Right lobe of liver (tissue), 4 donors: ENCODE measurements at regions not wholly inside any gene's neighbourhood (a gene's known extent, or its start where the extent isn't known, plus 50 kb on each side); places are given as distances from the start of the nearest gene placed in this dataset.

Experiments used
- POLR2A ChIP-seq: fragments of 450-650 bp; IDR thresholded peaks from one replicate; pipeline ENCODE4 v1.6.1; 2017; ENCODE audit warnings: antibody characterized with exemption, mild to moderate bottlenecking
- TF ChIP-seq, protein P1 (sequence below), 4 donors: fragments of 200-600 bp in 3 of 4; fragments of 450-650 bp in 1 of 4; IDR thresholded peaks; one replicate each; pipeline versions ENCODE4 v1.5.1 to v1.8.0; 2016 to 2022; ENCODE audit warnings: antibody characterized with exemption in 4 of 4, mild to moderate bottlenecking in 2 of 4
- donor health status: DM: no; HTN: no; CAD: no.
- donor health status: DM: no; HTN: no; CAD: no.
- donor health status: DM: no; HTN: yes; CAD: no.

DNA sequence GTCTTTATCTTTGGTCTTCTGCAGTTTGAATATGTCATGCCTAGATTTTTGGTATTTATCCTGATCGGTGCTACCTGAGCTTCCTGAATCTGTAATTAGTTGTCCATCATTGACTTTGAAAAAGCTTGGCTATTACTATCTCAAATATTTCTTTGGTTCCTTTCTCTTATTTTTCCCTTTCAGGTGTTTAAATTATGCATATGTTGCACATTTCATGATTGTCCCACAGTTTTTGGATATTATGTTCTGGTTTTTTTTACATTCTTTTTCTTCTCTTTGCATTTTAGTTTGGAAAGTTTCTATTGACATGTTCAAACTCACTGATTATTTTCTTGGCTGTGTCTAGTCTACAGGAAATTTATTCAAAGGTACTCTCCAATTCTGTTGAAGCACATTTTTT is 840.3 kb upstream of the LRRC4C start:
- no peak for TF ChIP-seq POLR2A
- TF ChIP-seq, protein P1, sequence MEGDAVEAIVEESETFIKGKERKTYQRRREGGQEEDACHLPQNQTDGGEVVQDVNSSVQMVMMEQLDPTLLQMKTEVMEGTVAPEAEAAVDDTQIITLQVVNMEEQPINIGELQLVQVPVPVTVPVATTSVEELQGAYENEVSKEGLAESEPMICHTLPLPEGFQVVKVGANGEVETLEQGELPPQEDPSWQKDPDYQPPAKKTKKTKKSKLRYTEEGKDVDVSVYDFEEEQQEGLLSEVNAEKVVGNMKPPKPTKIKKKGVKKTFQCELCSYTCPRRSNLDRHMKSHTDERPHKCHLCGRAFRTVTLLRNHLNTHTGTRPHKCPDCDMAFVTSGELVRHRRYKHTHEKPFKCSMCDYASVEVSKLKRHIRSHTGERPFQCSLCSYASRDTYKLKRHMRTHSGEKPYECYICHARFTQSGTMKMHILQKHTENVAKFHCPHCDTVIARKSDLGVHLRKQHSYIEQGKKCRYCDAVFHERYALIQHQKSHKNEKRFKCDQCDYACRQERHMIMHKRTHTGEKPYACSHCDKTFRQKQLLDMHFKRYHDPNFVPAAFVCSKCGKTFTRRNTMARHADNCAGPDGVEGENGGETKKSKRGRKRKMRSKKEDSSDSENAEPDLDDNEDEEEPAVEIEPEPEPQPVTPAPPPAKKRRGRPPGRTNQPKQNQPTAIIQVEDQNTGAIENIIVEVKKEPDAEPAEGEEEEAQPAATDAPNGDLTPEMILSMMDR (IDR thresholded peaks at IDR 0.05): no peak
